AG09319 (cell line): ENCODE measurements at regions not wholly inside any gene's neighbourhood (a gene's known extent, or its start where the extent isn't known, plus 50 kb on each side); places are given as distances from the start of the nearest gene placed in this dataset.

Experiments
- DNase-seq: peaks from one replicate; pipeline ENCODE4 v3.0.0-alpha.2; 2010; ENCODE audit warnings: low read depth; ENCODE audit errors: extremely low read depth
- TF ChIP-seq, protein P1 (sequence below): IDR thresholded peaks from 2 replicates; pipeline ENCODE4 v1.5.1; 2011; ENCODE audit warnings: low read depth, mild to moderate bottlenecking, inconsistent platforms, low read length, moderate library complexity

DNA sequence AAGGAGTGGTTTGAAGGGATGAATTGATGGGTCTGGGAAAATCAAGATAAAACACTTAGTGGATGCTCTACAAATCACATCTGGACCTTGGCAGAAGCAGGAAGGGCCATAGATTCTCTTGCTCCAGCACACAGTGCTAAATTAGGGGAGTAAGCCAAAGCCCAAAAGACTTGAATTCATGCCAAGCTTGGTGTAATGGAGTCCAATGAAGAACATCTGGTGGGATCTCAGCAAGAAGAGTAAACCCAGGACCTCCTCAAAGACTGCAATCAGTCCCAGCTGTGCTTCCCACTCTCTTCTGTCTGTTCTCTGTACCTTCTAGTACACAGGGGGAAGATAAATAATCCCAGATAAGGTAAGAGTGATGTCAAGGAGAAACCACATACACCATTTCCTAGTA lies 683.4 kb downstream of the RNF144B start:
- no peak for DNase-seq
- TF ChIP-seq, protein P1, sequence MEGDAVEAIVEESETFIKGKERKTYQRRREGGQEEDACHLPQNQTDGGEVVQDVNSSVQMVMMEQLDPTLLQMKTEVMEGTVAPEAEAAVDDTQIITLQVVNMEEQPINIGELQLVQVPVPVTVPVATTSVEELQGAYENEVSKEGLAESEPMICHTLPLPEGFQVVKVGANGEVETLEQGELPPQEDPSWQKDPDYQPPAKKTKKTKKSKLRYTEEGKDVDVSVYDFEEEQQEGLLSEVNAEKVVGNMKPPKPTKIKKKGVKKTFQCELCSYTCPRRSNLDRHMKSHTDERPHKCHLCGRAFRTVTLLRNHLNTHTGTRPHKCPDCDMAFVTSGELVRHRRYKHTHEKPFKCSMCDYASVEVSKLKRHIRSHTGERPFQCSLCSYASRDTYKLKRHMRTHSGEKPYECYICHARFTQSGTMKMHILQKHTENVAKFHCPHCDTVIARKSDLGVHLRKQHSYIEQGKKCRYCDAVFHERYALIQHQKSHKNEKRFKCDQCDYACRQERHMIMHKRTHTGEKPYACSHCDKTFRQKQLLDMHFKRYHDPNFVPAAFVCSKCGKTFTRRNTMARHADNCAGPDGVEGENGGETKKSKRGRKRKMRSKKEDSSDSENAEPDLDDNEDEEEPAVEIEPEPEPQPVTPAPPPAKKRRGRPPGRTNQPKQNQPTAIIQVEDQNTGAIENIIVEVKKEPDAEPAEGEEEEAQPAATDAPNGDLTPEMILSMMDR = no peak

DNA sequence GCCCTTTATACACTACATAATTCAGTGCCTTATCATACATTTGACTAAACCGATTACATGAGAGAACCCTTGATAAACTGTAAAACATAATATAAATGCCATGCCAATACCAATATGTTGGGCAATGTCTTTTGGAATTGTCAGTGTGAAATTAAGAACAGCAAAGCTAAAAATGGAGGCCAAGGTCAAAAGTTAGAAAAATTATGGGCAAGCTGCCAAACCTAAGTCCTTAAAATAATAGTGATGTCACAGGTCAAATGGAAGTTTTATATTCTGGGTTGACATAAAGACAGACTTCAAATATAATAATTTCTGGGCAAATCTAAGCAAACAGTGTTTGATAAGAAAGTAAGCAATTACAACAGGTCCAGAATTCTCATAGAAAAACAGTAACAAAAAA lies 696.7 kb downstream of the RNF144B start:
- TF ChIP-seq, protein P1 = no peak
- no peak for DNase-seq

DNA sequence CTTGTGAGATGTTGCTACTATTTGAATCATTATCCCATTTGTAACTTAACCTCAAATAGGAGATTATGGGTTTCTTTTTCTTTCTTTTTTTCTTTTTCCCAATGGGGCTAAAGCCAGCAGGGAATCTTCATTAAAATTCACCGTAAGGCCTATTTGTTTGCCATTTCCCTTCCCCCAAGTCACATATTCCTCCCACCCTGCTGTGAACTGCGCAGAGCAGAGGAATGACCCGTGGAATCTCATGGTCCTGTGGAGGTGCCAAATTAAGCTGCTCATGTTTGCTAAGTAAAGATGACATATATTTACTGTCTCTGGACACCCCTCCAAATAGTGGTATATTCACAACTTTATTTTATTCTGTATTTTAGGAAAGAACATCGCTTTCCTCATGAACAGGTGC lies 699.3 kb downstream of the RNF144B start:
- no peak for DNase-seq
- TF ChIP-seq, protein P1 = no peak

DNA sequence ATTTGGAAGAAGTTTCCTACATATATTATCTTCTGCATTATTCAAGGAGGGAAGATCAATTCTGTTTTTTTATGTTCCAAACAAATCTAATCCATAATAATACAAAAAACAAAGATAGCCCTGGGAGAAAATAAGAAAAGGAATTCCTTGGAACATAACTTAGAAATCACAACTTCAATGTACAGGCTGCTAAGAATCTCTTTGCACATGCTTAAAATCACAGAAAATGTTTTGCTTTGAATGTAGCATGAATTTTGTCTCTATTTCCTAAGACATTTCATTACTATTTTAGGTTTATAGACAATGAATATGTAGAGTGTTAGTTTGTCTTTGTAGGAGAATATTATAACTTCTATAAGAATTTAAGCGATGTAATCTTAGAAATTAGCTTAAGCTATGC lies 700.1 kb downstream of the RNF144B start:
- TF ChIP-seq, protein P1 = no peak
- DNase-seq = no peak

DNA sequence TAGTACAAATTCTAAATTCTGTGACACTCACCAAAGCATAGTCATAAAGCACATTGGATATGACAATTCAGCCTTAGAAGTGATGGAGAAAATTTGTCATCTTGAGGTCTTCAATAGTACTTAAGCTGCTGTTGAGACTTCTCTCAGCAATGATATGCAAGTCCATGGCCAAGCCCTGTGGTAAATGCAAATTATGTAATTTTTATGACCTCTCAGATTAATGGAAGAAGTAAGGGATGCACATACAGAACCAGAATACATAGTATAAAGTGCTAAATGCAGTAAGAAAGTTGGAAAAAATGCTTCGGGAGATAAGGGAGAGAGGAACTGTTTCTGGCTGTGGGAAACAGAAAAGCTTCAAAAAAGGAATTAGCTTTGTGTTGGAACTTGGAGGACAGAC lies 700.7 kb downstream of the RNF144B start:
- DNase-seq = no peak
- TF ChIP-seq, protein P1 = no peak

DNA sequence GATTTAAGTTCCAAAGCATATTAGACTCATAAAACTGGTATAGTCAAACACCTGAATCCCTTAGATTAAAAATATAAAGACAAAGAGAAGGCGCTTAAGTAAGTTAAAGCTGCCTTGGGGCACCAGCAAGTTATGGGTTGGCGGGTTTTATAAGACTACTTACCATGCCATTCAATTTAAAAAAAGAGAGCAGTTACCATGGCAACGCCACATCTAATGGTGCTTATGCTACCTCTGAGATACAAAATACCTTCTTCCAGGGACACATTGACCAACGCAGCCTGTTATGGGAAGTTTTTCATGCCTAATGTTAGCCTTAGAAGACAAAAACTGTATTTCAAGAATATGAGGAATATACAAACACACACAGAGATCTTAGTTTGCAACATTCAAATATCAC lies 713.6 kb downstream of the RNF144B start:
- TF ChIP-seq, protein P1 = no peak
- DNase-seq = no peak

DNA sequence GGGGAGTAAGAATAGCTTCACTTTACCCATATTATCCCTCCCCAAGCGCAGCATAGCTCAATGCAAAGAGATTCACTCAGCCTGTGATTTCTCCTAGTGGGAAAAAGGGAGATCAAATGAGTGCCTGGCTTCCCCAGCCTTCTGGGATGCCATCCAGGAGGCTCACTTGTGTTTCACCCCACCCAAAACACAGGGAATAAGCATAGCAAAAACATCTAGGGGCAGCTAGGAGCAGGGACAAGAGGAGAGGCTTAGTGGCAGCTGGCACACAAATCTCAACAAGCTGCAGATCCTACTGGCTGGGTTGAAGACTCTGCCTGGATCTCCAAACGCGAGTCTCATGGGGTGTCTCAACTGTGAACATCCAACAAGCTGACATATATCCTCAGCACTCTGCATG lies 715.8 kb downstream of the RNF144B start:
- TF ChIP-seq, protein P1 = no peak
- DNase-seq = no peak
